Naive thymus-derived CD8-positive, alpha-beta T cell (primary cell): ENCODE measurements at regions not wholly inside any gene's neighbourhood (a gene's known extent, or its start where the extent isn't known, plus 50 kb on each side); places are given as distances from the start of the nearest gene placed in this dataset.
"Not testable (repeated sequence)": the region's sequence is repeated elsewhere in the genome, so short reads cannot be mapped to it uniquely, and the experiment has no call there.

Experiments
- ATAC-seq, 2 donors: fragments of 150-1000 bp; cut with Tn5 transposase in 1 of 2; sonication (Bioruptor Pico), chemical (Tn5 transposase) in 1 of 2; 1 replicate in 1 of 2; 2 replicates in 1 of 2; pipeline ENCODE4 v1.10.0; 2021; ENCODE audit warnings: mild to moderate bottlenecking in 2 of 2, moderate library complexity in 2 of 2
- POLR2A ChIA-PET: fragments of 350-600 bp; sonication (Branson Sonifier 250); formaldehyde crosslinking; loops from one replicate; lab custom pipeline; 2021; ENCODE audit warnings: antibody characterized with exemption; lab: Charles Lee
- DNase-seq, 10 donors: peaks; one replicate each; pipeline versions ENCODE4 v3.0.0 to v3.0.0-alpha.2; 2020 to 2022
- H3K27ac Mint-ChIP-seq, 10 donors: one replicate each; pipeline ENCODE4 v1.8.0; 2020 to 2022; ENCODE audit warnings: mild to moderate bottlenecking in 10 of 10, mixed read lengths in 10 of 10, moderate library complexity in 4 of 10, inconsistent platforms in 1 of 10
- H3K27me3 Mint-ChIP-seq, 5 donors: one replicate each; pipeline ENCODE4 v1.8.0; 2021 to 2022; ENCODE audit warnings: mixed read lengths in 5 of 5
- H3K36me3 Mint-ChIP-seq, 3 donors: one replicate each; pipeline ENCODE4 v1.8.0; 2020 to 2022; ENCODE audit warnings: mixed read lengths in 3 of 3, mild to moderate bottlenecking in 2 of 3, inconsistent platforms in 1 of 3
- H3K4me1 Mint-ChIP-seq, 4 donors: one replicate each; pipeline ENCODE4 v1.8.0; 2021 to 2022; ENCODE audit warnings: mixed read lengths in 4 of 4
- H3K4me3 Mint-ChIP-seq, 10 donors: one replicate each; pipeline ENCODE4 v1.8.0; 2020 to 2022; ENCODE audit warnings: mild to moderate bottlenecking in 10 of 10, mixed read lengths in 10 of 10, moderate library complexity in 6 of 10, inconsistent platforms in 1 of 10
- H3K9me3 Mint-ChIP-seq, 9 donors: one replicate each; pipeline ENCODE4 v1.8.0; 2020 to 2022; ENCODE audit warnings: mixed read lengths in 9 of 9, mild to moderate bottlenecking in 3 of 9, inconsistent platforms in 1 of 9, moderate library complexity in 1 of 9

- no peak overlapping the region for H3K4me3 Mint-ChIP-seq
- no peak overlapping the region for H3K27ac Mint-ChIP-seq
- peaks cover 0 to 19% (median 4%) of the 10 kb centered on the region in 5 donors for H3K27me3 Mint-ChIP-seq
- ATAC-seq (no peak), DNase-seq (no peak)
- no peaks in the 10 kb centered on the region for H3K36me3 Mint-ChIP-seq
- H3K9me3 Mint-ChIP-seq, result peaks cover 0 to under 1% (median 0%) of the 10 kb centered on the region in 9 donors
- POLR2A ChIA-PET, result no interaction called here
- H3K4me1 Mint-ChIP-seq, result peaks cover 0 to 2% (median 0%) of the 10 kb centered on the region in 4 donors
Measured at GRCh38 chr1:233459968-233460367, 132.4 kb downstream of the MAP3K21 start.

- H3K36me3 Mint-ChIP-seq, result no peaks in the 10 kb centered on the region
- no peak overlapping the region for H3K4me3 Mint-ChIP-seq
- DNase-seq (no peak), ATAC-seq (no peak)
- H3K27me3 Mint-ChIP-seq, result peaks cover 0 to 16% (median 4%) of the 10 kb centered on the region in 5 donors
- H3K27ac Mint-ChIP-seq, result no peak overlapping the region
- POLR2A ChIA-PET, result no interaction called here
- no peaks in the 10 kb centered on the region for H3K9me3 Mint-ChIP-seq
- peaks cover 0 to 2% (median 0%) of the 10 kb centered on the region in 4 donors for H3K4me1 Mint-ChIP-seq
Measured at GRCh38 chr1:233460692-233461091, 133.2 kb downstream of the MAP3K21 start.

- no peak overlapping the region for H3K27ac Mint-ChIP-seq
- DNase-seq, result no peak
- POLR2A ChIA-PET, result no interaction called here
- H3K4me3 Mint-ChIP-seq, result no peak overlapping the region
- ATAC-seq, result no peak
- H3K4me1 Mint-ChIP-seq, result peaks cover 0 to 2% (median 0%) of the 10 kb centered on the region in 4 donors
- H3K27me3 Mint-ChIP-seq, result peaks cover 0 to 13% (median 9%) of the 10 kb centered on the region in 5 donors
- no peaks in the 10 kb centered on the region for H3K9me3 Mint-ChIP-seq
- H3K36me3 Mint-ChIP-seq, result no peaks in the 10 kb centered on the region
Measured at GRCh38 chr1:233461847-233462246, 134.3 kb downstream of the MAP3K21 start.

- DNase-seq, result no peak
- Mint-ChIP-seq H3K27ac (no peak overlapping the region), H3K27me3 (peaks cover 0 to 10% (median 9%) of the 10 kb centered on the region in 5 donors), H3K36me3 (no peaks in the 10 kb centered on the region), H3K9me3 (no peaks in the 10 kb centered on the region), H3K4me3 (no peak overlapping the region), H3K4me1 (peaks cover 0 to 2% (median 0%) of the 10 kb centered on the region in 4 donors)
- ATAC-seq, result no peak
- POLR2A ChIA-PET, result no interaction called here
Measured at GRCh38 chr1:233463333-233463732, 135.8 kb downstream of the MAP3K21 start.

- DNase-seq (no peak), ATAC-seq (no peak)
- Mint-ChIP-seq H3K9me3 (no peaks in the 10 kb centered on the region), H3K27ac (no peak overlapping the region), H3K27me3 (peaks cover 0 to 9% (median 7%) of the 10 kb centered on the region in 5 donors), H3K4me3 (no peak overlapping the region), H3K4me1 (no peaks in the 10 kb centered on the region), H3K36me3 (no peaks in the 10 kb centered on the region)
- POLR2A ChIA-PET, result no interaction called here
Measured at GRCh38 chr1:233465745-233466343, 138.3 kb downstream of the MAP3K21 start.

- H3K27me3 Mint-ChIP-seq, result peaks cover 2 to 16% (median 6%) of the 10 kb centered on the region in 5 donors
- no peak overlapping the region for H3K27ac Mint-ChIP-seq
- no peaks in the 10 kb centered on the region for H3K4me1 Mint-ChIP-seq
- DNase-seq (no peak), ATAC-seq (no peak)
- peaks cover 0 to 4% (median 0%) of the 10 kb centered on the region in 9 donors for H3K9me3 Mint-ChIP-seq
- no peak overlapping the region for H3K4me3 Mint-ChIP-seq
- H3K36me3 Mint-ChIP-seq, result no peaks in the 10 kb centered on the region
- POLR2A ChIA-PET, result no interaction called here
Measured at GRCh38 chr1:233470741-233471499, 143.0 kb upstream of the KCNK1 start.

- ATAC-seq, H3K4me3 Mint-ChIP-seq, H3K4me1 Mint-ChIP-seq, H3K9me3 Mint-ChIP-seq, DNase-seq, H3K36me3 Mint-ChIP-seq, H3K27ac Mint-ChIP-seq, POLR2A ChIA-PET: not testable (repeated sequence)
- H3K27me3 Mint-ChIP-seq, result peaks cover 0 to 16% (median 3%) of the 10 kb centered on the region in 5 donors
Measured at GRCh38 chr1:233471851-233472250, 142.1 kb upstream of the KCNK1 start.

- H3K9me3 Mint-ChIP-seq, H3K4me1 Mint-ChIP-seq, ATAC-seq, H3K27ac Mint-ChIP-seq, H3K4me3 Mint-ChIP-seq, POLR2A ChIA-PET, H3K36me3 Mint-ChIP-seq, DNase-seq: not testable (repeated sequence)
- H3K27me3 Mint-ChIP-seq, result peaks cover 2 to 22% (median 10%) of the 10 kb centered on the region in 5 donors
Measured at GRCh38 chr1:233472796-233473195, 141.1 kb upstream of the KCNK1 start.

- peaks cover 0 to 4% (median 0%) of the 10 kb centered on the region in 9 donors for H3K9me3 Mint-ChIP-seq
- H3K4me1 Mint-ChIP-seq, result no peaks in the 10 kb centered on the region
- POLR2A ChIA-PET, result no interaction called here
- ATAC-seq (no peak), DNase-seq (no peak)
- H3K4me3 Mint-ChIP-seq, result no peak overlapping the region
- H3K36me3 Mint-ChIP-seq, result no peaks in the 10 kb centered on the region
- H3K27me3 Mint-ChIP-seq, result peaks cover 4 to 26% (median 10%) of the 10 kb centered on the region in 5 donors
- no peak overlapping the region for H3K27ac Mint-ChIP-seq
Measured at GRCh38 chr1:233473549-233474204, 140.2 kb upstream of the KCNK1 start.

- Mint-ChIP-seq H3K27me3 (peaks cover 8 to 34% (median 10%) of the 10 kb centered on the region in 5 donors), H3K9me3 (peaks cover 0 to under 1% (median 0%) of the 10 kb centered on the region in 9 donors), H3K36me3 (no peaks in the 10 kb centered on the region), H3K4me3 (no peak overlapping the region), H3K27ac (no peak overlapping the region), H3K4me1 (no peaks in the 10 kb centered on the region)
- POLR2A ChIA-PET, result no interaction called here
- no peak for DNase-seq
- no peak for ATAC-seq
Measured at GRCh38 chr1:233477359-233477758, 136.5 kb upstream of the KCNK1 start.

- POLR2A ChIA-PET, result no interaction called here
- H3K36me3 Mint-ChIP-seq, result no peaks in the 10 kb centered on the region
- no peaks in the 10 kb centered on the region for H3K9me3 Mint-ChIP-seq
- H3K4me1 Mint-ChIP-seq, result no peaks in the 10 kb centered on the region
- peaks cover 7 to 27% (median 12%) of the 10 kb centered on the region in 5 donors for H3K27me3 Mint-ChIP-seq
- ATAC-seq, result no peak
- no peak overlapping the region for H3K4me3 Mint-ChIP-seq
- DNase-seq, result no peak
- no peak overlapping the region for H3K27ac Mint-ChIP-seq
Measured at GRCh38 chr1:233478611-233479010, 135.3 kb upstream of the KCNK1 start.

GRCh38 chr1:233479110-233479890 is 134.6 kb upstream of the KCNK1 start:
- Mint-ChIP-seq H3K36me3 (no peaks in the 10 kb centered on the region), H3K4me1 (no peaks in the 10 kb centered on the region)

More at GRCh38 chr1:233479110-233479890, 134.6 kb upstream of the KCNK1 start:
- Mint-ChIP-seq H3K27ac (no peak overlapping the region), H3K9me3 (no peaks in the 10 kb centered on the region), H3K27me3 (peaks cover 10 to 27% (median 13%) of the 10 kb centered on the region in 5 donors), H3K4me3 (no peak overlapping the region)
- DNase-seq (no peak), ATAC-seq (no peak)
- POLR2A ChIA-PET, result no interaction called here
